CD4-positive, alpha-beta T cell (primary cell): ENCODE measurements at regions not wholly inside any gene's neighbourhood (a gene's known extent, or its start where the extent isn't known, plus 50 kb on each side); places are given as distances from the start of the nearest gene placed in this dataset.

Source experiments
- ATAC-seq: fragments of 200-7000 bp; cut with Tn5 transposase; one replicate; pipeline ENCODE4 v1.10.0; 2022; ENCODE audit warnings: mild to moderate bottlenecking; ENCODE audit not compliant: poor library complexity
- CTCF ChIA-PET: fragments of 350-600 bp; sonication (Branson Sonifier 250); formaldehyde crosslinking; loops from one replicate; lab custom pipeline; 2021; ENCODE audit warnings: antibody characterized with exemption, inconsistent platforms; lab: Charles Lee
- POLR2A ChIA-PET: fragments of 350-600 bp; sonication (Branson Sonifier 250); formaldehyde crosslinking; loops from one replicate; lab custom pipeline; 2021; ENCODE audit warnings: antibody characterized with exemption, inconsistent platforms; lab: Charles Lee
- DNase-seq, 14 experiments: peaks; one replicate each; pipeline ENCODE4 v3.0.0-alpha.2; 2013 to 2020; ENCODE audit warnings: mixed read lengths in 2 of 14
- H3K27ac ChIP-seq, 2 donors: one replicate each; pipeline versions ENCODE4 v1.5.1 to v1.7.0; 2013; ENCODE audit warnings: low read length in 2 of 2, low read depth in 1 of 2, mild to moderate bottlenecking in 1 of 2
- H3K27me3 ChIP-seq, 2 experiments: 1 replicate in 1 of 2; 2 replicates in 1 of 2; pipeline versions ENCODE4 v1.6.1 to v1.7.0; 2013; ENCODE audit warnings: low read length in 2 of 2, control low read depth in 1 of 2, mild to moderate bottlenecking in 1 of 2, moderate library complexity in 1 of 2; ENCODE audit not compliant: insufficient read depth in 2 of 2, control insufficient read depth in 1 of 2
- H3K36me3 ChIP-seq: one replicate; pipeline ENCODE4 v1.6.1; 2013; ENCODE audit warnings: low read length, control low read depth; ENCODE audit not compliant: insufficient read depth
- H3K4me1 ChIP-seq: one replicate; pipeline ENCODE4 v1.6.1; 2013; ENCODE audit warnings: low read length, control low read depth; ENCODE audit not compliant: insufficient read depth
- H3K4me3 ChIP-seq: one replicate; pipeline ENCODE4 v1.5.1; 2013; ENCODE audit warnings: mild to moderate bottlenecking, low read length, moderate library complexity
- H3K9me3 ChIP-seq, 2 experiments: 1 replicate in 1 of 2; 2 replicates in 1 of 2; pipeline versions ENCODE4 v1.6.1 to v1.7.0; 2013; ENCODE audit warnings: low read length in 2 of 2, mild to moderate bottlenecking in 2 of 2, control low read depth in 1 of 2, moderate library complexity in 1 of 2; ENCODE audit not compliant: control insufficient read depth in 1 of 2, insufficient read depth in 1 of 2
- H3K27ac Mint-ChIP-seq: one replicate; pipeline ENCODE4 v1.8.0; 2020; ENCODE audit warnings: mixed read lengths
- H3K27me3 Mint-ChIP-seq: one replicate; pipeline ENCODE4 v1.8.0; 2021; ENCODE audit warnings: mixed read lengths
- H3K36me3 Mint-ChIP-seq: one replicate; pipeline ENCODE4 v1.8.0; 2021; ENCODE audit warnings: low read depth, mixed read lengths
- H3K4me1 Mint-ChIP-seq: one replicate; pipeline ENCODE4 v1.8.0; 2021; ENCODE audit warnings: low read depth, mixed read lengths
- H3K4me3 Mint-ChIP-seq: one replicate; pipeline ENCODE4 v1.8.0; 2020; ENCODE audit warnings: mild to moderate bottlenecking, mixed read lengths
- H3K9me3 Mint-ChIP-seq: one replicate; pipeline ENCODE4 v1.8.0; 2020; ENCODE audit warnings: mixed read lengths
- intact Hi-C, 2 experiments: fragments of 100-400 bp; cut with DNase I in 1 of 2; cut with micrococcal nuclease in 1 of 2; formaldehyde crosslinking; loops; one replicate each; pipeline versions ENCODE4 v1.15.1 to v1.9.0; 2023 to 2025; cut with DNase I, micrococcal nuclease
- TF ChIP-seq, protein P1 (sequence below): fragments of 200-600 bp; IDR thresholded peaks from one replicate; pipeline ENCODE4 v1.8.0; 2022; ENCODE audit warnings: antibody characterized with exemption, mild to moderate bottlenecking

DNA sequence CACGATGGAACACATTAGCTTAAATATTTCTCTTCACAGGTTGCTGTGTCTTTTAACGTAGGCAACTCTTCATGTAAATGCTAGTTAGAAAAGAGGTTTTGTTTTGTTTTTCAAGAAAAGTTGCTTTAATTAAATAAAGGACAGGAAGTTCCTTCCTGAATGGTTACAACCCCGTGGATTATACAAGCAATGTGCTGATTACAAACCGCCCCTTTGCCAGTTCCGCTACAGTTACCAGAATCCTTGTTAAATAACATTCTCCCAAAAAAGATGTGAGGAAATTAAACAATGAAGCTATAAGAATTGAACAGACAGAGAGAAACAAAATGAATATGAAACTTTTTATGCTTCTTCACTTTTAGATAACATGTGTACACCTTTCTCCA, 75.1 kb downstream of the LYZL2 start:
- CTCF ChIA-PET: no interaction called here
- Mint-ChIP-seq H3K27ac (no peak overlapping the region), H3K36me3 (no peaks in the 10 kb centered on the region), H3K27me3 (no peaks in the 10 kb centered on the region), H3K4me3 (no peak overlapping the region), H3K9me3 (no peaks in the 10 kb centered on the region), H3K4me1 (peaks cover 4% of the 10 kb centered on the region)
- DNase-seq (no peak), ATAC-seq (no peak)
- Histone ChIP-seq H3K9me3 (no peaks in the 10 kb centered on the region), H3K27ac (no peak overlapping the region), H3K4me3 (no peak overlapping the region), H3K4me1 (no peaks in the 10 kb centered on the region), H3K36me3 (no peaks in the 10 kb centered on the region), H3K27me3 (no peaks in the 10 kb centered on the region)
- POLR2A ChIA-PET: no interaction called here
- TF ChIP-seq, protein P1, sequence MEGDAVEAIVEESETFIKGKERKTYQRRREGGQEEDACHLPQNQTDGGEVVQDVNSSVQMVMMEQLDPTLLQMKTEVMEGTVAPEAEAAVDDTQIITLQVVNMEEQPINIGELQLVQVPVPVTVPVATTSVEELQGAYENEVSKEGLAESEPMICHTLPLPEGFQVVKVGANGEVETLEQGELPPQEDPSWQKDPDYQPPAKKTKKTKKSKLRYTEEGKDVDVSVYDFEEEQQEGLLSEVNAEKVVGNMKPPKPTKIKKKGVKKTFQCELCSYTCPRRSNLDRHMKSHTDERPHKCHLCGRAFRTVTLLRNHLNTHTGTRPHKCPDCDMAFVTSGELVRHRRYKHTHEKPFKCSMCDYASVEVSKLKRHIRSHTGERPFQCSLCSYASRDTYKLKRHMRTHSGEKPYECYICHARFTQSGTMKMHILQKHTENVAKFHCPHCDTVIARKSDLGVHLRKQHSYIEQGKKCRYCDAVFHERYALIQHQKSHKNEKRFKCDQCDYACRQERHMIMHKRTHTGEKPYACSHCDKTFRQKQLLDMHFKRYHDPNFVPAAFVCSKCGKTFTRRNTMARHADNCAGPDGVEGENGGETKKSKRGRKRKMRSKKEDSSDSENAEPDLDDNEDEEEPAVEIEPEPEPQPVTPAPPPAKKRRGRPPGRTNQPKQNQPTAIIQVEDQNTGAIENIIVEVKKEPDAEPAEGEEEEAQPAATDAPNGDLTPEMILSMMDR: no peak
- intact Hi-C loops: no loop called here

DNA sequence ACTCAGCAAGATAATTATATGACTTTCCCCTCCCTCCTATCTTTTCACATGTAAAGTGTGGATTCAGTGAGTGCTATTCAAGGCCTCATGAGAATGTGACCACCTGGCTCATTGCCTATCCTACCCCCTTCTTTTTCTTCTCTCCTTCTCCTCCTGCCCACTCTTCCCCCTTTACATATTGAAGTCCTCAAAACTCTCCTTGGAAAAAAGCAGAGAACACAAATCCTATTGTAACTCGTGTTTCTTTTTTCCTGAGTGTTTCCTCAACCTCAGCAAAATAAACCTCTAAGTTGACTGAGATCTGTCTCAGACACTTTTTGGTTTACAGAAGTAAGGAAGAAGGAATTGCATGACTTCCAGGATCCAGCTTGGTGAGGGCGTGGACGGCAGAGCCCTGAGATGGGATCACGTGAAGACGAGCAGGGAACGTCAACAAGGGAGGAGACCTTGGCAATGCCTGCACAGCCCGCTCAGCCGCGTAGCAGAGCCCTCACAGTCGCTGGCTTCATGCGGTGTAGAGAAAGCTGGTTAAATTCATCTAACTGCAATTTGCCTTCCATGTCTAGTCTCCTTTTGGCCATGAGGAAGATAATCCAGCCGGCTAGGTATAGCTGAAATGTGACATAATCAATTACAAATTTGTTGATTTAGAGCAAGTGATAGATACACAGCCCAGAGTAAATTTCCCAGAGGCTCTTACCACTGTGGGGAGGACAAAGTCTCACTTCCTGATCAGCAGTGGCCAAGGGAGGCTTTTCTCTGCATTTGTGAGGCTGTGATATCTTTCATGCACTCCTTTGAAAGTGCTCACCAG, 75.7 kb downstream of the LYZL2 start:
- H3K36me3 Mint-ChIP-seq: no peaks in the 10 kb centered on the region
- no peaks in the 10 kb centered on the region for H3K9me3 ChIP-seq
- ATAC-seq (no peak), DNase-seq (no peak)
- TF ChIP-seq, protein P1: no peak
- peaks cover 4% of the 10 kb centered on the region for H3K4me1 Mint-ChIP-seq
- H3K4me3 Mint-ChIP-seq: no peak overlapping the region
- intact Hi-C loops: no loop called here
- ChIA-PET CTCF (no interaction called here), POLR2A (no interaction called here)
- no peaks in the 10 kb centered on the region for H3K27me3 Mint-ChIP-seq
- no peak overlapping the region for H3K27ac Mint-ChIP-seq
- H3K4me1 ChIP-seq: no peaks in the 10 kb centered on the region
- H3K36me3 ChIP-seq: no peaks in the 10 kb centered on the region
- no peaks in the 10 kb centered on the region for H3K27me3 ChIP-seq
- H3K4me3 ChIP-seq: no peak overlapping the region
- no peak overlapping the region for H3K27ac ChIP-seq
- H3K9me3 Mint-ChIP-seq: no peaks in the 10 kb centered on the region

DNA sequence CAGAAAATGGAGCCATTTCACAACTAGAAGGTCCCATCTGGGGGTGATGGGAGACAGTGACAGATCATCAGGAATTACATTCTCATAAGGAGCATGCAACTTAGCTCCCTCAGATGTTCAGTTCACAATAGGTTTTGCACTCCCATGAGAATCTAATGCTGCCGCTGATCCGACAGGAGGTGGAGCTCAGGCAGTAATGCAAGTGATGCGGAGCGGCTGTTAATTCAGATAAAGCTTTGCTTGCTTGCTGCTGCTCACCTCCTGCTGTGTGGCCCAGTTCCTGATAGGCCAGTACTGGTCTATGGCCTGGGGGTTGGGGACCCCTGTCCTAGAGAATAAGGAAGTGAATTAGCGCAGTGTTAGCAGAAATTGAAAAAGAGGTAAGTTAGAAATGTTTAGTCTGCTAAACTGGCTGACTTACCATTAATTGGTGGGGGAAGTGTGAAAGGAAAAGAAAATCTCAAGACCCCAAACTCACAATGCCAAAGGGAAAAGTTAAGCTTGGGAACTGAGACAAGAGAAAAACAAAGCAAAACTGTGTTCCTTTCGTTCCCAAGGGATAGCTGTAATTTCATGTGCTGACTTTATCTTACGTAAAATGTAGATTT, 76.4 kb downstream of the LYZL2 start:
- H3K4me3 Mint-ChIP-seq: no peak overlapping the region
- no peaks in the 10 kb centered on the region for H3K9me3 ChIP-seq
- H3K4me1 ChIP-seq: no peaks in the 10 kb centered on the region
- no peaks in the 10 kb centered on the region for H3K36me3 Mint-ChIP-seq
- H3K27ac Mint-ChIP-seq: no peak overlapping the region
- no peaks in the 10 kb centered on the region for H3K27me3 ChIP-seq
- H3K4me3 ChIP-seq: no peak overlapping the region
- DNase-seq (no peak), ATAC-seq (no peak)
- H3K27ac ChIP-seq: no peak overlapping the region
- ChIA-PET POLR2A (no interaction called here), CTCF (no interaction called here)
- TF ChIP-seq, protein P1: no peak
- H3K9me3 Mint-ChIP-seq: no peaks in the 10 kb centered on the region
- H3K4me1 Mint-ChIP-seq: peaks cover 4% of the 10 kb centered on the region
- intact Hi-C loops: no loop called here
- no peaks in the 10 kb centered on the region for H3K36me3 ChIP-seq
- H3K27me3 Mint-ChIP-seq: no peaks in the 10 kb centered on the region
